ENCODE measurements at regions not wholly inside any gene's neighbourhood (a gene's known extent, or its start where the extent isn't known, plus 50 kb on each side); places are given as distances from the start of the nearest gene placed in this dataset.

DNA sequence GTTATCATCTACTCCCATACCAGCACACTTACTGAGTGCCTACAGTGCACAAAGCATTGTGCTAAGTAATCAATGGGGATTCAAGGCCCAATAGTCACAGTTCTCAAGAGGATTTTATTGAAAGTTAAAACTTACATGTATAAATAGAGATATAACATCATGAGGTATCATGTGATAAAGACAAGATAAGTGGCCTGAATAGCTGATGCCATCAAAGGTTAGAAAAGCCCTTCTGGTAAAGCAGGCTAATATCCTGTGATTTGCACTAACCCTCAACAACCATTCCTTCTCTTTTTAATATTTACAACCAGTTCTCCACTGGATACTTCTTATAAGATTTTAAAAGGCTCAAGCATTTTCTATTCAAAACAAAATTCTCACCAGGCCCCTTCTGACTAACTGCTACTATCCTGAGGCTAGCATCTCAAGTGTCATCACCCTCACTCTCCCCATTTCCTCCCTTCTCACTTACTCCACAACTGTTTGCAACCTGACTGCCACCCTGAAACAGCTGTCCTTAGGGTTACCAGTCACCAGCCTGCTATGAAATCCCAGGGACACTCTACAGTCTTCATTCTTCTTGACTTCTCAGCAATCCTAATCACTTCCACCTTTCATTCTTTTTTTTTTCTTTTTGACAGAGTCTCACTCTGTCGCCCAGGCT is 377.9 kb downstream of the ENC1 start:
- H3K36me3 ChIP-seq (ENCODE audit: control insufficient read depth, insufficient read depth, low read length): no peaks in the 10 kb centered on the region
- no peaks in the 10 kb centered on the region for H3K9me3 ChIP-seq (ENCODE audit: control insufficient read depth, low read length)
- TF ChIP-seq, protein P1, sequence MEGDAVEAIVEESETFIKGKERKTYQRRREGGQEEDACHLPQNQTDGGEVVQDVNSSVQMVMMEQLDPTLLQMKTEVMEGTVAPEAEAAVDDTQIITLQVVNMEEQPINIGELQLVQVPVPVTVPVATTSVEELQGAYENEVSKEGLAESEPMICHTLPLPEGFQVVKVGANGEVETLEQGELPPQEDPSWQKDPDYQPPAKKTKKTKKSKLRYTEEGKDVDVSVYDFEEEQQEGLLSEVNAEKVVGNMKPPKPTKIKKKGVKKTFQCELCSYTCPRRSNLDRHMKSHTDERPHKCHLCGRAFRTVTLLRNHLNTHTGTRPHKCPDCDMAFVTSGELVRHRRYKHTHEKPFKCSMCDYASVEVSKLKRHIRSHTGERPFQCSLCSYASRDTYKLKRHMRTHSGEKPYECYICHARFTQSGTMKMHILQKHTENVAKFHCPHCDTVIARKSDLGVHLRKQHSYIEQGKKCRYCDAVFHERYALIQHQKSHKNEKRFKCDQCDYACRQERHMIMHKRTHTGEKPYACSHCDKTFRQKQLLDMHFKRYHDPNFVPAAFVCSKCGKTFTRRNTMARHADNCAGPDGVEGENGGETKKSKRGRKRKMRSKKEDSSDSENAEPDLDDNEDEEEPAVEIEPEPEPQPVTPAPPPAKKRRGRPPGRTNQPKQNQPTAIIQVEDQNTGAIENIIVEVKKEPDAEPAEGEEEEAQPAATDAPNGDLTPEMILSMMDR (IDR thresholded peaks at IDR 0.05): no peak
- H3K79me2 ChIP-seq: no peaks in the 10 kb centered on the region
- peaks cover 14% of the 10 kb centered on the region for H3K4me1 ChIP-seq
- no peaks in the 10 kb centered on the region for H3K27me3 ChIP-seq (ENCODE audit: control insufficient read depth, insufficient read depth, low read length)
- no peak overlapping the region for H3K4me3 ChIP-seq (ENCODE audit: low read depth, low read length)
- H3K9ac ChIP-seq: no peak overlapping the region
- H3K4me2 ChIP-seq (ENCODE audit: low read length): no peak overlapping the region
- H2AFZ ChIP-seq: no peak overlapping the region
- no peak overlapping the region for H3K27ac ChIP-seq

DNA sequence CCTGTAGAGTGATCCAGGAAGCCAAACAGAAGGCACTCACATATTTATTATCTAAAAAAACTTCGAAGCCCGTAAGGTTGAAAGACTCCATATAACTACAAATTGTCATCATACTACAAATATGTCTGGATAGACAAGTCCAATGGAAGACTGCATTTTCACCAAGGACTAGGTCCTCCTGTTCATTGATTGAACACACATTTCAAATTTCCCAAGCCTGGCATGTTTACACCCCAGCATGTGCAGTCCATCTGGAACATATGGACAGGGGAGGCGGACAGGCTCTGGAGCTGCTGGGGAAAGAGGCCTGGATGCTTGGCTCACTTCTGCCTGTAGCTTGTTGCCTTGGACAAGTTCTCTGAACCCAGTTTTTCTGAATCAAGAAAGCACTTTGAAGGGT is 378.7 kb downstream of the ENC1 start:
- TF ChIP-seq, protein P1 (IDR thresholded peaks at IDR 0.05): no peak
- no peak overlapping the region for H3K27ac ChIP-seq

DNA sequence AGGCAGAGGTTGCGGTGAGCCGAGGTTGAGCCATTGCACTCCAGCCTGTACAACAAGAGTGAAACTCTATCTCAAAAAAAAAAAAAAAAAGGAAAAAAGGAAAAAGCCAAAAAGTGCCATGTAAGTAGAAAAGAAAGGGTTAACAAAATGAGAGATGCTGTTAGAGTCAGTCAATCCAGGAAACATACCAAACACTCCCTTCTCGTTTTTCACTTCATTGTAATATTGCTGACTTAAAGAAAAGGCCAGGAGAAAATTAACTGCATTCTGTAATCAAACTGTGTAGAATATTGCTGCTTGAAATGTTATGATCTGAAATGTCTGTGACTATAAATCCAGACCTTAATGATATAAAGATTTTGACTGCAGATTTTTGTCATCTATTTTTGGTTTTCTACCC is 379.1 kb downstream of the ENC1 start:
- Histone ChIP-seq H3K4me3 (ENCODE audit: low read depth, low read length) (no peak overlapping the region), H3K9me3 (ENCODE audit: control insufficient read depth, low read length) (no peaks in the 10 kb centered on the region), H3K27ac (no peak overlapping the region)

More for the DNA sequence above, 378.7 kb downstream of the ENC1 start:
- Histone ChIP-seq H2AFZ (no peak overlapping the region), H3K27me3 (ENCODE audit: control insufficient read depth, insufficient read depth, low read length) (no peaks in the 10 kb centered on the region), H3K9ac (no peak overlapping the region), H3K4me3 (ENCODE audit: low read depth, low read length) (no peak overlapping the region), H3K4me1 (peaks cover 22% of the 10 kb centered on the region), H3K9me3 (ENCODE audit: control insufficient read depth, low read length) (no peaks in the 10 kb centered on the region), H3K36me3 (ENCODE audit: control insufficient read depth, insufficient read depth, low read length) (no peaks in the 10 kb centered on the region), H3K4me2 (ENCODE audit: low read length) (no peak overlapping the region), H3K79me2 (no peaks in the 10 kb centered on the region)

DNA sequence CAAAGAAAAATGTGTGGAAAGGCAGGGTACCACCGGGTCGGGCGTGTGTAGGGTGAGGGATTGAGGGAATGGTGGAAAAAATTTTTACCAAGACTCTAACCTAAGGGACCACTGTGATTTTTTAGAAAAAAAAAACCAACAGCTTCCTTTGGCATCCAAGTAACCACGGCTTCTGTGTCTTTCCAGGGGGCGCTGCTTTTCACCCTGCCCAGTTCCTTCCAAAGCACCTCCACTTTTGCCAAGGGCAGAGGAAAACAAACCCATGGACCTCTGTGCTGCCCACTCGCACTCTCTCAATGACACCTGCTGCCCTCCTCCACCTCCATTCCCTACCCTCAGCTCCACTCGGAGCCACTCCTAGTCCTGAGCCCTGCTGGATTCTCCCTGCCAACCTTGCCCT is 381.0 kb downstream of the ENC1 start:
- Histone ChIP-seq H3K79me2 (no peaks in the 10 kb centered on the region), H3K36me3 (ENCODE audit: control insufficient read depth, insufficient read depth, low read length) (no peaks in the 10 kb centered on the region), H3K9ac (no peak overlapping the region), H3K9me3 (ENCODE audit: control insufficient read depth, low read length) (no peaks in the 10 kb centered on the region), H3K27me3 (ENCODE audit: control insufficient read depth, insufficient read depth, low read length) (no peaks in the 10 kb centered on the region), H3K27ac (no peak overlapping the region), H2AFZ (peak overlapping the region; percentile 59), H3K4me3 (ENCODE audit: low read depth, low read length) (no peak overlapping the region), H3K4me1 (peaks cover 24% of the 10 kb centered on the region), H3K4me2 (ENCODE audit: low read length) (no peak overlapping the region)
- TF ChIP-seq, protein P1 (IDR thresholded peaks at IDR 0.05): no peak

More for the DNA sequence above, 379.1 kb downstream of the ENC1 start:
- H3K79me2 ChIP-seq: no peaks in the 10 kb centered on the region
- H3K27me3 ChIP-seq (ENCODE audit: control insufficient read depth, insufficient read depth, low read length): no peaks in the 10 kb centered on the region
- no peak overlapping the region for H3K9ac ChIP-seq
- no peaks in the 10 kb centered on the region for H3K36me3 ChIP-seq (ENCODE audit: control insufficient read depth, insufficient read depth, low read length)
- peaks cover 23% of the 10 kb centered on the region for H3K4me1 ChIP-seq
- peak overlapping the region; percentile 13 for H3K4me2 ChIP-seq (ENCODE audit: low read length)
- no peak overlapping the region for H2AFZ ChIP-seq
- TF ChIP-seq, protein P1 (IDR thresholded peaks at IDR 0.05): no peak

DNA sequence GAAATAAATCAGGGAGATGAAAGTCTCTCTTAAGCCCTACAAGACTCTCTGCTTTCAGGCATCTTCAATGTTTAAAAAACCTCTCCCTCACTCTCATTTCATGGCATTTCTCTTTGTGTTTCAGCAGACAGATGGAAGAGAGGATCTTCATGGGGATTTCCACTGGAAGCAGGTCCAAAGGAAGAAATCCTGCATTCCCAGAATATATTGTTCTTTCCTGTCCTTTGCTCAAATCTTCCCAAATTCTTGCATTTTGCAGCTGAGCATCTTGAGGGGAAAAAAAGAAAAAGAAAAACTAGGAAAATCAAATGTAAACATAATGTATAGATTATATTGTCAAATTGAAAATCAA is 382.2 kb downstream of the ENC1 start:
- no peaks in the 10 kb centered on the region for H3K36me3 ChIP-seq (ENCODE audit: control insufficient read depth, insufficient read depth, low read length)
- H3K79me2 ChIP-seq: no peaks in the 10 kb centered on the region
- no peaks in the 10 kb centered on the region for H3K9me3 ChIP-seq (ENCODE audit: control insufficient read depth, low read length)
- H3K4me1 ChIP-seq: peaks cover 24% of the 10 kb centered on the region
- peak overlapping the region; percentile 57 for H2AFZ ChIP-seq
- no peak overlapping the region for H3K27ac ChIP-seq
- TF ChIP-seq, protein P1 (IDR thresholded peaks at IDR 0.05): no peak
- H3K9ac ChIP-seq: no peak overlapping the region
- H3K4me2 ChIP-seq (ENCODE audit: low read length): peak overlapping the region; percentile 25
- H3K27me3 ChIP-seq (ENCODE audit: control insufficient read depth, insufficient read depth, low read length): no peaks in the 10 kb centered on the region
- no peak overlapping the region for H3K4me3 ChIP-seq (ENCODE audit: low read depth, low read length)

Data from parathyroid adenoma (tissue), 2 donors.